MM.1S (cell line): ENCODE measurements at regions not wholly inside any gene's neighbourhood (a gene's known extent, or its start where the extent isn't known, plus 50 kb on each side); places are given as distances from the start of the nearest gene placed in this dataset.

Experiments used
- DNase-seq: peaks from one replicate; pipeline ENCODE4 v3.0.0-alpha.2; 2015
- H2AFZ ChIP-seq: fragments of 300-600 bp; sonication (generic); 2 replicates; pipeline ENCODE4 v1.6.0; 2016; ENCODE audit warnings: antibody characterized with exemption, low read length
- H3F3A ChIP-seq: fragments of 300-600 bp; sonication (generic); 2 replicates; pipeline ENCODE4 v1.6.1; 2016; ENCODE audit warnings: mild to moderate bottlenecking, antibody characterized with exemption, low read length, moderate library complexity, mixed read lengths; ENCODE audit not compliant: insufficient read depth
- H3K27ac ChIP-seq: fragments of 300-600 bp; sonication (generic); 2 replicates; pipeline ENCODE4 v1.5.1; 2016; ENCODE audit warnings: mild to moderate bottlenecking, low read length
- H3K27me3 ChIP-seq: fragments of 300-600 bp; sonication (generic); replicated peaks from 2 replicates; pipeline ENCODE4 v1.6.0; 2016; ENCODE audit warnings: low read length; ENCODE audit not compliant: insufficient read depth
- H3K36me3 ChIP-seq: fragments of 300-600 bp; sonication (generic); replicated peaks from 2 replicates; pipeline ENCODE4 v1.6.1; 2016; ENCODE audit warnings: mild to moderate bottlenecking, low read length, mixed read lengths; ENCODE audit not compliant: insufficient read depth
- H3K4me1 ChIP-seq: fragments of 300-600 bp; sonication (generic); 2 replicates; pipeline ENCODE4 v1.6.1; 2016; ENCODE audit warnings: low read length, mixed read lengths
- H3K4me2 ChIP-seq: fragments of 300-600 bp; sonication (generic); 2 replicates; pipeline ENCODE4 v1.6.0; 2016; ENCODE audit warnings: low read depth, low read length
- H3K4me3 ChIP-seq: fragments of 300-600 bp; sonication (generic); 2 replicates; pipeline ENCODE4 v1.5.1; 2016; ENCODE audit warnings: low read length, mixed read lengths
- H3K79me2 ChIP-seq: fragments of 300-600 bp; sonication (generic); 2 replicates; pipeline ENCODE4 v1.6.1; 2016; ENCODE audit warnings: mixed run types, low read length, mixed read lengths
- H3K9ac ChIP-seq: fragments of 300-600 bp; sonication (generic); 2 replicates; pipeline ENCODE4 v1.6.1; 2016; ENCODE audit warnings: low read length, mixed read lengths
- H3K9me2 ChIP-seq: fragments of 300-600 bp; sonication (generic); replicated peaks from 2 replicates; pipeline ENCODE4 v1.6.1; 2016; ENCODE audit warnings: mild to moderate bottlenecking, low read length, mixed read lengths; ENCODE audit not compliant: insufficient read depth
- H3K9me3 ChIP-seq: fragments of 300-600 bp; sonication (generic); replicated peaks from 2 replicates; pipeline ENCODE4 v1.6.1; 2016; ENCODE audit warnings: mild to moderate bottlenecking, low read length, mixed read lengths; ENCODE audit not compliant: insufficient read depth
- H4K20me1 ChIP-seq: fragments of 300-600 bp; sonication (generic); 2 replicates; pipeline ENCODE4 v1.6.1; 2016; ENCODE audit warnings: mild to moderate bottlenecking, low read length, moderate library complexity, mixed read lengths; ENCODE audit not compliant: insufficient read depth
- EZH2 ChIP-seq: fragments of 300-600 bp; sonication (generic); optimal IDR thresholded peaks from 2 replicates; pipeline ENCODE3; 2017; ENCODE audit warnings: low read depth, mild to moderate bottlenecking, antibody characterized with exemption, low read length, mixed read lengths
- EZH2phosphoT487 ChIP-seq: fragments of 300-600 bp; sonication (generic); IDR thresholded peaks from 2 replicates; pipeline ENCODE4 v1.6.1; 2018; ENCODE audit warnings: antibody characterized with exemption, low read length
- TF ChIP-seq, protein P1 (sequence below): fragments of 300-600 bp; sonication (generic); IDR thresholded peaks from 2 replicates; pipeline ENCODE4 v1.5.1; 2016; ENCODE audit warnings: antibody characterized with exemption, low read length, mixed read lengths

DNA sequence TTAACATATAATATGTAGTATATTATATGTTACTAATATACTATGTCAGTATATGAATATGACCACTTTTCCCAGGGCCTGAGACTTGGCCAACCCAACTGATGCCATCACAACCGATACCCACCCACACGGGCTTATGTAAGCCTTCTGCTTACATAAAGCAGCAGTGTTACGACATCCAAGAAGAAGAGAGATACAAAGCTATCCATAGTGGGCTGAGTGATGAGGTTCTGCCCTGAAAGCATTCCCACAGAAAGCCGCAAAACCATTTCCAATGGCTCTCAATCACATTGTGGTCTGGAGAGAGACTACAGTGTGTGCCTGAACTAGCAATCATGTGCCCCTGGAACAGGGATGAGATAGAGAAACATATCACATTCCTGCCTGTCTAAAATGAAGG is 177.9 kb downstream of the PLOD2 start:
- no peak for TF ChIP-seq EZH2phosphoT487
- TF ChIP-seq, protein P1, sequence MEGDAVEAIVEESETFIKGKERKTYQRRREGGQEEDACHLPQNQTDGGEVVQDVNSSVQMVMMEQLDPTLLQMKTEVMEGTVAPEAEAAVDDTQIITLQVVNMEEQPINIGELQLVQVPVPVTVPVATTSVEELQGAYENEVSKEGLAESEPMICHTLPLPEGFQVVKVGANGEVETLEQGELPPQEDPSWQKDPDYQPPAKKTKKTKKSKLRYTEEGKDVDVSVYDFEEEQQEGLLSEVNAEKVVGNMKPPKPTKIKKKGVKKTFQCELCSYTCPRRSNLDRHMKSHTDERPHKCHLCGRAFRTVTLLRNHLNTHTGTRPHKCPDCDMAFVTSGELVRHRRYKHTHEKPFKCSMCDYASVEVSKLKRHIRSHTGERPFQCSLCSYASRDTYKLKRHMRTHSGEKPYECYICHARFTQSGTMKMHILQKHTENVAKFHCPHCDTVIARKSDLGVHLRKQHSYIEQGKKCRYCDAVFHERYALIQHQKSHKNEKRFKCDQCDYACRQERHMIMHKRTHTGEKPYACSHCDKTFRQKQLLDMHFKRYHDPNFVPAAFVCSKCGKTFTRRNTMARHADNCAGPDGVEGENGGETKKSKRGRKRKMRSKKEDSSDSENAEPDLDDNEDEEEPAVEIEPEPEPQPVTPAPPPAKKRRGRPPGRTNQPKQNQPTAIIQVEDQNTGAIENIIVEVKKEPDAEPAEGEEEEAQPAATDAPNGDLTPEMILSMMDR = no peak
- TF ChIP-seq EZH2 = no peak
- DNase-seq = no peak
- Histone ChIP-seq H3K4me1 (no peaks in the 10 kb centered on the region), H3K9me2 (no peaks in the 10 kb centered on the region), H3K4me2 (no peak overlapping the region), H3K4me3 (no peak overlapping the region), H3K9me3 (no peaks in the 10 kb centered on the region), H3K79me2 (no peaks in the 10 kb centered on the region), H3K36me3 (no peaks in the 10 kb centered on the region), H3K27me3 (no peaks in the 10 kb centered on the region), H3K9ac (no peak overlapping the region), H3F3A (no peaks in the 10 kb centered on the region), H3K27ac (no peak overlapping the region), H4K20me1 (no peaks in the 10 kb centered on the region), H2AFZ (no peak overlapping the region)
